ENCODE measurements at regions not wholly inside any gene's neighbourhood (a gene's known extent, or its start where the extent isn't known, plus 50 kb on each side); places are given as distances from the start of the nearest gene placed in this dataset.

DNA sequence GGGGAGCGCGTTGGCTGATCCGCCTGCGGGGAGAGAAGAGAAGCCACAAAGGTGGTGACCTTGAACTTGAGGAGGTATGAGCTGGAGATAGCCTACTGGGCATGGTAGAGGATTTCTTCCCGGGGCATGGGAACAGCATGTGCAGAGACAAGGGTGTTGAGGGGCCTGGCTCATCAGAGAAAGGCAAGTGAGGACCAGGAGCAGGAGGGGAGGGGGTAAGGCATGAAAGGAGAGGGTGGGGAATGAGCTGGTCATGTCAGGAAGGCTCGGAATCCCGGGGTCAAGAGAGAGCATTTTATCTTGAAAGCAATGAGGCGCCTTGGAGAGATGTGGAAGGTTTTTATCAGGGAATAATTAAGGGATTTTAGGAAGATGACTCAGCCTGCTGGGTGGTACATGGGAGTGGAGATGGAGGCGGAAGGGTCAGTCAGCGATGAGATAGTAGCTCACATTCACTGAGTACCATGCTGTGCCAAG is 121.1 kb downstream of the LHX2 start:
- Histone ChIP-seq H3K4me3 (replicated peaks; ENCODE audit: insufficient read depth, low read length) (no peak overlapping the region), H3K27me3 (ENCODE audit: insufficient read depth, poor library complexity, severe bottlenecking) (no peaks in the 10 kb centered on the region), H3K27ac (replicated peaks) (no peak overlapping the region)
- no peak for TF ChIP-seq POLR2AphosphoS5 (IDR thresholded peaks at IDR 0.05; ENCODE audit: low read depth)
- TF ChIP-seq SPI1 (IDR thresholded peaks at IDR 0.05; ENCODE audit: borderline replicate concordance, low read depth), result no peak
- TF ChIP-seq, protein P1, sequence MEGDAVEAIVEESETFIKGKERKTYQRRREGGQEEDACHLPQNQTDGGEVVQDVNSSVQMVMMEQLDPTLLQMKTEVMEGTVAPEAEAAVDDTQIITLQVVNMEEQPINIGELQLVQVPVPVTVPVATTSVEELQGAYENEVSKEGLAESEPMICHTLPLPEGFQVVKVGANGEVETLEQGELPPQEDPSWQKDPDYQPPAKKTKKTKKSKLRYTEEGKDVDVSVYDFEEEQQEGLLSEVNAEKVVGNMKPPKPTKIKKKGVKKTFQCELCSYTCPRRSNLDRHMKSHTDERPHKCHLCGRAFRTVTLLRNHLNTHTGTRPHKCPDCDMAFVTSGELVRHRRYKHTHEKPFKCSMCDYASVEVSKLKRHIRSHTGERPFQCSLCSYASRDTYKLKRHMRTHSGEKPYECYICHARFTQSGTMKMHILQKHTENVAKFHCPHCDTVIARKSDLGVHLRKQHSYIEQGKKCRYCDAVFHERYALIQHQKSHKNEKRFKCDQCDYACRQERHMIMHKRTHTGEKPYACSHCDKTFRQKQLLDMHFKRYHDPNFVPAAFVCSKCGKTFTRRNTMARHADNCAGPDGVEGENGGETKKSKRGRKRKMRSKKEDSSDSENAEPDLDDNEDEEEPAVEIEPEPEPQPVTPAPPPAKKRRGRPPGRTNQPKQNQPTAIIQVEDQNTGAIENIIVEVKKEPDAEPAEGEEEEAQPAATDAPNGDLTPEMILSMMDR (IDR thresholded peaks at IDR 0.05; ENCODE audit: insufficient read depth, low read length), result no peak
- no peak for TF ChIP-seq GABPA (IDR thresholded peaks at IDR 0.05; ENCODE audit: low read depth)
- TF ChIP-seq, protein P2, sequence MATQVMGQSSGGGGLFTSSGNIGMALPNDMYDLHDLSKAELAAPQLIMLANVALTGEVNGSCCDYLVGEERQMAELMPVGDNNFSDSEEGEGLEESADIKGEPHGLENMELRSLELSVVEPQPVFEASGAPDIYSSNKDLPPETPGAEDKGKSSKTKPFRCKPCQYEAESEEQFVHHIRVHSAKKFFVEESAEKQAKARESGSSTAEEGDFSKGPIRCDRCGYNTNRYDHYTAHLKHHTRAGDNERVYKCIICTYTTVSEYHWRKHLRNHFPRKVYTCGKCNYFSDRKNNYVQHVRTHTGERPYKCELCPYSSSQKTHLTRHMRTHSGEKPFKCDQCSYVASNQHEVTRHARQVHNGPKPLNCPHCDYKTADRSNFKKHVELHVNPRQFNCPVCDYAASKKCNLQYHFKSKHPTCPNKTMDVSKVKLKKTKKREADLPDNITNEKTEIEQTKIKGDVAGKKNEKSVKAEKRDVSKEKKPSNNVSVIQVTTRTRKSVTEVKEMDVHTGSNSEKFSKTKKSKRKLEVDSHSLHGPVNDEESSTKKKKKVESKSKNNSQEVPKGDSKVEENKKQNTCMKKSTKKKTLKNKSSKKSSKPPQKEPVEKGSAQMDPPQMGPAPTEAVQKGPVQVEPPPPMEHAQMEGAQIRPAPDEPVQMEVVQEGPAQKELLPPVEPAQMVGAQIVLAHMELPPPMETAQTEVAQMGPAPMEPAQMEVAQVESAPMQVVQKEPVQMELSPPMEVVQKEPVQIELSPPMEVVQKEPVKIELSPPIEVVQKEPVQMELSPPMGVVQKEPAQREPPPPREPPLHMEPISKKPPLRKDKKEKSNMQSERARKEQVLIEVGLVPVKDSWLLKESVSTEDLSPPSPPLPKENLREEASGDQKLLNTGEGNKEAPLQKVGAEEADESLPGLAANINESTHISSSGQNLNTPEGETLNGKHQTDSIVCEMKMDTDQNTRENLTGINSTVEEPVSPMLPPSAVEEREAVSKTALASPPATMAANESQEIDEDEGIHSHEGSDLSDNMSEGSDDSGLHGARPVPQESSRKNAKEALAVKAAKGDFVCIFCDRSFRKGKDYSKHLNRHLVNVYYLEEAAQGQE (IDR thresholded peaks at IDR 0.05; ENCODE audit: insufficient replicate concordance, low read depth), result no peak
- no peak for DNase-seq (ENCODE audit: low read depth in 1 of 2, low spot score in 1 of 2)

DNA sequence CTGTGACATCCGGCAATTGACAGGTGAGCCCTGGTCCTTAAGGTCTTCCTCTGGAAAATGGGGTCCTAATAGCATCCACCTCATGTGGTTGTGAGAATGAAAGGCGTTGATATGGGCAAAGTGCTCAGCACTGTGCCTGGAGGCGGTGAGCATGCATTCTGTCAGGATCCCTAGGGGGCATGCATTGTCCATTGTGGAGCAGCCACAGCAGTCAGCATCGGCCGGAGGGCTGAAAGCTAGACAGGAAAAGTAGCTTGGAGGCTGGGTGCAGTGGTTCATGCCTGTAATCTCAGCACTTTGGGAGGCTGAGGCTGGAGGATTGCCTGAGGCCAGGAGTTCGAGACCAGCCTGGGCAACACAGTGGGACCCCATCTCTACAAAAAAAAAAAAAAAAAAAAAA is 122.2 kb downstream of the LHX2 start:
- H3K4me3 ChIP-seq (replicated peaks; ENCODE audit: insufficient read depth, low read length), result no peak overlapping the region
- peak in 1 of 2 experiments; percentile 81 for DNase-seq (ENCODE audit: low read depth in 1 of 2, low spot score in 1 of 2)
- no peaks in the 10 kb centered on the region for H3K27me3 ChIP-seq (ENCODE audit: insufficient read depth, poor library complexity, severe bottlenecking)
- TF ChIP-seq POLR2AphosphoS5 (IDR thresholded peaks at IDR 0.05; ENCODE audit: low read depth), result no peak
- TF ChIP-seq, protein P1 (IDR thresholded peaks at IDR 0.05; ENCODE audit: insufficient read depth, low read length), result peak; percentile 42
- no peak overlapping the region for H3K27ac ChIP-seq (replicated peaks)

DNA sequence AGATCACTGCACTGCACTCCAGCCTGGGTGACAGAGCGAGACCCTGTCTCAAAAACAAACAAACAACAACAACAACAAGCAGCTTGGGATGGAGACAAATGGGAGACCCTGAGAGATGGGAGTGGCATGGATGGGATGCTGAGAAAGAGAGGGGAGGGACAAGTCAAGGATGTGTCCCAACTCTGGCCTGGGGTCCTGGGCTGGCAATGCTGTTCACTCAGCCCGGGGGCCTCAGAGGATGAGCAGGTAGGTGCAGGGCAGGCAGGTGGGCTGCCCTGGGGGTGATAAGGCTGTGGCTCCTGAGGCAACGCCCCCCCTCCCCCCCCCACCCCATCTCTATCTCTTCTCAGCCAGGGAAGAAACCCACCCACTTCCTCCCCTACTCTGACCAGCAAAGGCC is 123.0 kb downstream of the LHX2 start:
- Histone ChIP-seq H3K27me3 (ENCODE audit: insufficient read depth, poor library complexity, severe bottlenecking) (no peaks in the 10 kb centered on the region), H3K27ac (replicated peaks) (no peak overlapping the region), H3K4me3 (replicated peaks; ENCODE audit: insufficient read depth, low read length) (no peak overlapping the region)
- no peak for DNase-seq (ENCODE audit: low read depth in 1 of 2, low spot score in 1 of 2)
- TF ChIP-seq, protein P2 (IDR thresholded peaks at IDR 0.05; ENCODE audit: insufficient replicate concordance, low read depth), result no peak
- TF ChIP-seq, protein P1 (IDR thresholded peaks at IDR 0.05; ENCODE audit: insufficient read depth, low read length), result no peak
- TF ChIP-seq SPI1 (IDR thresholded peaks at IDR 0.05; ENCODE audit: borderline replicate concordance, low read depth) (no peak), GABPA (IDR thresholded peaks at IDR 0.05; ENCODE audit: low read depth) (no peak), POLR2AphosphoS5 (IDR thresholded peaks at IDR 0.05; ENCODE audit: low read depth) (no peak)

DNA sequence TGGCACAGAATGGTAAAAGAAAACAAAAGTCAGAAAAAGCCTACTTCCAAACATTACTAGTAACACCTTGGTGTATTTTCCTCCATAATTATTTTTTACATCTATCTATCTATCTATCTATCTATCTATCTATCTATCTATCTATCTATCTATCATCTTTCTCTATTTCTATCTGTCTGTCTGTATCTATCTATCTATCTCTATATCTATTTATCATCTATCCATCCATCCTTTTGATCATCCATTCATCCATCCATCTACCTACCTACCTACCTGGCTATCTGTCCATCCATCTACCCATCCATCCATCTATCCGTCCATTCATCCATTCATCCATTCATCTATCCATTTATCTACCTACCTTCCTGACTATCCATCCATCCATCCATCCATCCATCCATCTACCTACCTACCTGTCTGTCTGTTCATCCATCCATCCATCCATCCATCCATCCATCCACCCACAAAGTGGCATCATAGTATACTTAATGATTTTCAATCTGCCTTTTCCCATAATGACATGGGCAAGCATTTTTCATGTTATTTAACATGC is 121.9 kb upstream of the NEK6 start:
- no peak for DNase-seq (ENCODE audit: low read depth in 1 of 2, low spot score in 1 of 2)
- Histone ChIP-seq H3K4me3 (replicated peaks; ENCODE audit: insufficient read depth, low read length) (no peak overlapping the region), H3K27ac (replicated peaks) (no peak overlapping the region), H3K27me3 (ENCODE audit: insufficient read depth, poor library complexity, severe bottlenecking) (no peaks in the 10 kb centered on the region)
- TF ChIP-seq SPI1 (IDR thresholded peaks at IDR 0.05; ENCODE audit: borderline replicate concordance, low read depth) (no peak), POLR2AphosphoS5 (IDR thresholded peaks at IDR 0.05; ENCODE audit: low read depth) (no peak), GABPA (IDR thresholded peaks at IDR 0.05; ENCODE audit: low read depth) (no peak)
- TF ChIP-seq, protein P2 (IDR thresholded peaks at IDR 0.05; ENCODE audit: insufficient replicate concordance, low read depth), result no peak
- TF ChIP-seq, protein P1 (IDR thresholded peaks at IDR 0.05; ENCODE audit: insufficient read depth, low read length), result no peak
